HAP-1 (cell line): ENCODE measurements at regions not wholly inside any gene's neighbourhood (a gene's known extent, or its start where the extent isn't known, plus 50 kb on each side); places are given as distances from the start of the nearest gene placed in this dataset.
"Not testable (repeated sequence)": the region's sequence is repeated elsewhere in the genome, so short reads cannot be mapped to it uniquely, and the experiment has no call there.

Experiments used
- DNase-seq, 2 experiments: peaks; one replicate each; pipeline ENCODE4 v3.0.0-alpha.2; 2016 to 2020; ENCODE audit warnings: low spot score in 2 of 2
- H3K27me3 ChIP-seq: fragments of 250-450 bp; sonication (Bioruptor Pico); 2 replicates; pipeline ENCODE4 v1.5.1; 2020; ENCODE audit warnings: low read depth, mild to moderate bottlenecking, moderate library complexity
- H3K36me3 ChIP-seq: fragments of 250-450 bp; sonication (Bioruptor Pico); replicated peaks from 2 replicates; pipeline ENCODE4 v1.5.1; 2020; ENCODE audit warnings: mild to moderate bottlenecking
- H3K4me1 ChIP-seq: fragments of 250-450 bp; sonication (Bioruptor Pico); 2 replicates; pipeline ENCODE4 v1.5.1; 2020; ENCODE audit warnings: mild to moderate bottlenecking
- H3K4me3 ChIP-seq: fragments of 250-450 bp; sonication (Bioruptor Pico); 2 replicates; pipeline ENCODE4 v1.5.1; 2020; ENCODE audit warnings: mild to moderate bottlenecking, moderate library complexity
- H3K9me3 ChIP-seq: fragments of 250-450 bp; sonication (Bioruptor Pico); 2 replicates; pipeline ENCODE4 v1.5.1; 2020; ENCODE audit warnings: mild to moderate bottlenecking, moderate library complexity
- in situ Hi-C: fragments of 300-500 bp; cut with MboI; formaldehyde crosslinking; loops from 3 replicates; pipeline ENCODE4 v1.14.3; 2020; ENCODE audit warnings: low sequenced_read_pairs, inconsistent platforms, mixed read lengths

GRCh38 chr15:79492065-79492464 is 59.9 kb downstream of the MINAR1 start:
- no peak for DNase-seq
- in situ Hi-C loops = no loop called here
- Histone ChIP-seq H3K36me3 (no peaks in the 10 kb centered on the region), H3K4me1 (no peaks in the 10 kb centered on the region), H3K27me3 (no peaks in the 10 kb centered on the region), H3K9me3 (no peaks in the 10 kb centered on the region), H3K4me3 (no peak overlapping the region)

- H3K4me1 ChIP-seq = no peaks in the 10 kb centered on the region
- DNase-seq = no peak
- no peaks in the 10 kb centered on the region for H3K9me3 ChIP-seq
- no peaks in the 10 kb centered on the region for H3K36me3 ChIP-seq
- no peaks in the 10 kb centered on the region for H3K27me3 ChIP-seq
- in situ Hi-C loops = no loop called here
- no peak overlapping the region for H3K4me3 ChIP-seq
Observed at GRCh38 chr15:79494384-79494909, 62.3 kb downstream of the MINAR1 start.

- in situ Hi-C loops = no loop called here
- H3K4me3 ChIP-seq = no peak overlapping the region
- H3K4me1 ChIP-seq = no peaks in the 10 kb centered on the region
Observed at GRCh38 chr15:79494963-79495755, 63.0 kb downstream of the MINAR1 start.

GRCh38 chr15:79495775-79496174 is 63.6 kb downstream of the MINAR1 start:
- DNase-seq = no peak
- Histone ChIP-seq H3K4me1 (no peaks in the 10 kb centered on the region), H3K4me3 (no peak overlapping the region), H3K27me3 (no peaks in the 10 kb centered on the region), H3K36me3 (no peaks in the 10 kb centered on the region), H3K9me3 (no peaks in the 10 kb centered on the region)
- in situ Hi-C loops = no loop called here

More at GRCh38 chr15:79494963-79495755, 63.0 kb downstream of the MINAR1 start:
- no peak for DNase-seq
- no peaks in the 10 kb centered on the region for H3K27me3 ChIP-seq
- H3K36me3 ChIP-seq = no peaks in the 10 kb centered on the region
- H3K9me3 ChIP-seq = no peaks in the 10 kb centered on the region

- Histone ChIP-seq H3K36me3 (no peaks in the 10 kb centered on the region), H3K9me3 (no peaks in the 10 kb centered on the region), H3K27me3 (no peaks in the 10 kb centered on the region), H3K4me1 (no peaks in the 10 kb centered on the region), H3K4me3 (no peak overlapping the region)
- in situ Hi-C loops = no loop called here
- no peak for DNase-seq
Observed at GRCh38 chr15:79496838-79497237, 64.7 kb downstream of the MINAR1 start.

- DNase-seq = no peak
- H3K4me1 ChIP-seq = no peaks in the 10 kb centered on the region
- H3K4me3 ChIP-seq = no peak overlapping the region
- no peaks in the 10 kb centered on the region for H3K9me3 ChIP-seq
- H3K36me3 ChIP-seq = no peaks in the 10 kb centered on the region
- in situ Hi-C loops = no loop called here
- H3K27me3 ChIP-seq = peaks cover 3% of the 10 kb centered on the region
Observed at GRCh38 chr15:79501086-79501485, 69.0 kb downstream of the MINAR1 start.

- H3K9me3 ChIP-seq = no peaks in the 10 kb centered on the region
- H3K36me3 ChIP-seq = no peaks in the 10 kb centered on the region
- H3K4me1 ChIP-seq = no peaks in the 10 kb centered on the region
- peaks cover 4% of the 10 kb centered on the region for H3K27me3 ChIP-seq
- H3K4me3 ChIP-seq = no peak overlapping the region
- in situ Hi-C loops = no loop called here
- DNase-seq = no peak
Observed at GRCh38 chr15:79505956-79506355, 73.8 kb downstream of the MINAR1 start.

GRCh38 chr15:79512844-79513243 is 80.7 kb downstream of the MINAR1 start:
- H3K4me3 ChIP-seq, H3K27me3 ChIP-seq, H3K4me1 ChIP-seq, in situ Hi-C loops, DNase-seq, H3K36me3 ChIP-seq, H3K9me3 ChIP-seq: not testable (repeated sequence)

- in situ Hi-C loops = no loop called here
- DNase-seq = no peak
Observed at GRCh38 chr15:79513417-79513816, 81.3 kb downstream of the MINAR1 start.

GRCh38 chr15:79513940-79514339 is 81.8 kb downstream of the MINAR1 start:
- Histone ChIP-seq H3K4me1 (no peaks in the 10 kb centered on the region), H3K9me3 (no peaks in the 10 kb centered on the region), H3K36me3 (no peaks in the 10 kb centered on the region), H3K27me3 (0 out of 2 replicates have a peak, but pooled peaks cover 3% of the 10 kb centered on the region), H3K4me3 (no peak overlapping the region)
- in situ Hi-C loops = no loop called here
- DNase-seq = peak; percentile 15 to 43

More at GRCh38 chr15:79513417-79513816, 81.3 kb downstream of the MINAR1 start:
- H3K4me3 ChIP-seq = no peak overlapping the region
- no peaks in the 10 kb centered on the region for H3K9me3 ChIP-seq
- H3K4me1 ChIP-seq = no peaks in the 10 kb centered on the region
- H3K36me3 ChIP-seq = no peaks in the 10 kb centered on the region
- H3K27me3 ChIP-seq = 0 out of 2 replicates have a peak, but pooled peaks cover 3% of the 10 kb centered on the region

- no peak overlapping the region for H3K4me3 ChIP-seq
- in situ Hi-C loops = no loop called here
- H3K9me3 ChIP-seq = no peaks in the 10 kb centered on the region
- DNase-seq = no peak
- no peaks in the 10 kb centered on the region for H3K4me1 ChIP-seq
- no peaks in the 10 kb centered on the region for H3K36me3 ChIP-seq
- H3K27me3 ChIP-seq = 0 out of 2 replicates have a peak, but pooled peaks cover 5% of the 10 kb centered on the region
Observed at GRCh38 chr15:79515300-79516027, 83.3 kb downstream of the MINAR1 start.

- H3K36me3 ChIP-seq = no peaks in the 10 kb centered on the region
- no peaks in the 10 kb centered on the region for H3K9me3 ChIP-seq
- H3K4me3 ChIP-seq = no peak overlapping the region
- in situ Hi-C loops = no loop called here
- no peaks in the 10 kb centered on the region for H3K4me1 ChIP-seq
- H3K27me3 ChIP-seq = 0 out of 2 replicates have a peak, but pooled peaks cover 2% of the 10 kb centered on the region
- DNase-seq = no peak
Observed at GRCh38 chr15:79516155-79516554, 84.0 kb downstream of the MINAR1 start.

- DNase-seq = no peak
- Histone ChIP-seq H3K4me3 (no peak overlapping the region), H3K36me3 (no peaks in the 10 kb centered on the region), H3K27me3 (0 out of 2 replicates have a peak, but pooled peaks cover 2% of the 10 kb centered on the region), H3K4me1 (no peaks in the 10 kb centered on the region), H3K9me3 (no peaks in the 10 kb centered on the region)
- in situ Hi-C loops = no loop called here
Observed at GRCh38 chr15:79516646-79517045, 84.5 kb downstream of the MINAR1 start.

GRCh38 chr15:79519628-79520027 is 87.5 kb downstream of the MINAR1 start:
- Histone ChIP-seq H3K9me3 (no peaks in the 10 kb centered on the region), H3K4me1 (no peaks in the 10 kb centered on the region), H3K36me3 (no peaks in the 10 kb centered on the region), H3K27me3 (0 out of 2 replicates have a peak, but pooled peaks cover 2% of the 10 kb centered on the region), H3K4me3 (no peak overlapping the region)
- no peak for DNase-seq
- in situ Hi-C loops = no loop called here
